Tibial nerve (tissue), 4 donors: ENCODE measurements at regions not wholly inside any gene's neighbourhood (a gene's known extent, or its start where the extent isn't known, plus 50 kb on each side); places are given as distances from the start of the nearest gene placed in this dataset.

Source experiments
- DNase-seq, 2 donors: peaks; one replicate each; pipeline ENCODE4 v3.0.0-alpha.2; 2019; ENCODE audit warnings: low spot score in 2 of 2
- H3K27ac ChIP-seq, 4 donors: fragments of 200-600 bp; sonication (generic) in 3 of 4; one replicate each; pipeline ENCODE4 v1.5.1; 2017 to 2019; ENCODE audit warnings: mild to moderate bottlenecking in 1 of 4
- H3K27me3 ChIP-seq, 2 donors: fragments of 200-600 bp; sonication (generic) in 1 of 2; one replicate each; pipeline versions ENCODE4 v1.5.1 to v1.6.0; 2017 to 2019
- H3K36me3 ChIP-seq, 3 donors: fragments of 200-600 bp; sonication (generic); one replicate each; pipeline ENCODE4 v1.5.1; 2018 to 2019
- H3K4me1 ChIP-seq, 4 donors: fragments of 200-600 bp; sonication (generic) in 3 of 4; one replicate each; pipeline ENCODE4 v1.5.1; 2017 to 2019
- H3K4me3 ChIP-seq, 4 donors: fragments of 200-600 bp; sonication (generic) in 3 of 4; one replicate each; pipeline ENCODE4 v1.5.1; 2017 to 2019; ENCODE audit warnings: mild to moderate bottlenecking in 1 of 4, moderate library complexity in 1 of 4
- H3K9me3 ChIP-seq, 4 donors: fragments of 200-600 bp; sonication (generic) in 3 of 4; one replicate each; pipeline ENCODE4 v1.5.1; 2017 to 2019
- EP300 ChIP-seq, 2 donors: sonication (generic); formaldehyde crosslinking; IDR thresholded peaks; one replicate each; pipeline ENCODE4 v1.6.1; 2017; ENCODE audit warnings: antibody characterized with exemption in 2 of 2, mild to moderate bottlenecking in 1 of 2
- POLR2A ChIP-seq, 2 donors: fragments of 450-650 bp; IDR thresholded peaks; one replicate each; pipeline ENCODE4 v1.6.1; 2017; ENCODE audit warnings: antibody characterized with exemption in 2 of 2, mild to moderate bottlenecking in 2 of 2, moderate library complexity in 2 of 2
- WGBS, 2 donors: methylation state at CpG; one replicate each; pipeline ENCODE4 v1.1.5; 2018; 5-methylcytosine and 5-hydroxymethylcytosine counted together
- TF ChIP-seq, protein P1 (sequence below), 5 experiments: fragments of 200-600 bp in 3 of 5; fragments of 450-650 bp in 2 of 5; sonication (generic) in 3 of 5; IDR thresholded peaks; one replicate each; pipeline ENCODE4 v1.5.1; 2016 to 2019; ENCODE audit warnings: antibody characterized with exemption in 5 of 5, mild to moderate bottlenecking in 3 of 5, moderate library complexity in 2 of 5

DNA sequence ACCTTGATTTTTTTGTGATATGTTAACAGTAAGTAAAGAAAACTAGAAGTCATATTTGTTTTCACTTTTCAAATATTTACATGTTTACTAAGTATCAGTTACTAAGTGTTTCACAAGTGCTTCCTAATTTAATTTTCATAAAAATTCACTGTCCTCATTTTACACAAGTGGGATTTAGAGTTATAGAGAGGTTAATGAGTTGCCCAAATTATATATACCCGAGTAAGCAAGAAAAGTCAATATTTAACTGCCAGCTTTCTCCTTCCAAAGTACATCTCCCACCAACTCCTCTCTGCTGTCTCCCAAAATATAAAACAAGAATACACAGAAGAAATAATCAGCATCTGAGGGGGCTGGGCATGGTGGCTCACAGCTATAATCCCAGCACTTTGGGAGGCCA is 896.7 kb upstream of the ANO3 start:
- Histone ChIP-seq H3K27me3 (no peaks in the 10 kb centered on the region), H3K27ac (no peak overlapping the region), H3K9me3 (no peaks in the 10 kb centered on the region), H3K4me1 (no peaks in the 10 kb centered on the region), H3K36me3 (no peaks in the 10 kb centered on the region), H3K4me3 (no peak overlapping the region)
- DNase-seq, result no peak
- 79 to 93% methylated on average over 1 of the region's 1 CpG for WGBS, 2 donors
- TF ChIP-seq POLR2A (IDR thresholded peaks at IDR 0.05), result no peak
- TF ChIP-seq, protein P1, sequence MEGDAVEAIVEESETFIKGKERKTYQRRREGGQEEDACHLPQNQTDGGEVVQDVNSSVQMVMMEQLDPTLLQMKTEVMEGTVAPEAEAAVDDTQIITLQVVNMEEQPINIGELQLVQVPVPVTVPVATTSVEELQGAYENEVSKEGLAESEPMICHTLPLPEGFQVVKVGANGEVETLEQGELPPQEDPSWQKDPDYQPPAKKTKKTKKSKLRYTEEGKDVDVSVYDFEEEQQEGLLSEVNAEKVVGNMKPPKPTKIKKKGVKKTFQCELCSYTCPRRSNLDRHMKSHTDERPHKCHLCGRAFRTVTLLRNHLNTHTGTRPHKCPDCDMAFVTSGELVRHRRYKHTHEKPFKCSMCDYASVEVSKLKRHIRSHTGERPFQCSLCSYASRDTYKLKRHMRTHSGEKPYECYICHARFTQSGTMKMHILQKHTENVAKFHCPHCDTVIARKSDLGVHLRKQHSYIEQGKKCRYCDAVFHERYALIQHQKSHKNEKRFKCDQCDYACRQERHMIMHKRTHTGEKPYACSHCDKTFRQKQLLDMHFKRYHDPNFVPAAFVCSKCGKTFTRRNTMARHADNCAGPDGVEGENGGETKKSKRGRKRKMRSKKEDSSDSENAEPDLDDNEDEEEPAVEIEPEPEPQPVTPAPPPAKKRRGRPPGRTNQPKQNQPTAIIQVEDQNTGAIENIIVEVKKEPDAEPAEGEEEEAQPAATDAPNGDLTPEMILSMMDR (IDR thresholded peaks at IDR 0.05), result no peak
- no peak for TF ChIP-seq EP300 (IDR thresholded peaks at IDR 0.05)

DNA sequence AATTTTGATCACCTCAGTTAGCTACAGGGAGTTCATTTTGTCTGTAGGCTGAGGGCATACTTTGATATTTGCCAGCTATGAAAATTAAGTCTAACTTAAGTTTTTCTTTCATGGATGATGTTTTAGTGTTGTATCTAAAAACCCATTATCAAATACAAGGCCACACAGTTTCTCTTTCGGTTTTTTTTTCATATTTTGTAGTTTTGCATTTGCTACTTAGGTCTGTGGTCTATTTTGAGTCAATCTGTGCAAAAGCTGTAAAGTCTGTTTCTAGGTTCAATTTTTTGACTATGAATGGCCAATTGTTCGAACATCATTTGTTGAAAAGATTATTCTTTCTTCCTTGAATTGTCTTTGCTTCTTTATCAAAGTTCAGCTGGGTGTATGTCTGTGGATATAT is 895.6 kb upstream of the ANO3 start:
- 84 to 86% methylated on average over 2 of the region's 2 CpGs for WGBS, 2 donors
- Histone ChIP-seq H3K9me3 (no peaks in the 10 kb centered on the region), H3K36me3 (no peaks in the 10 kb centered on the region)

DNA sequence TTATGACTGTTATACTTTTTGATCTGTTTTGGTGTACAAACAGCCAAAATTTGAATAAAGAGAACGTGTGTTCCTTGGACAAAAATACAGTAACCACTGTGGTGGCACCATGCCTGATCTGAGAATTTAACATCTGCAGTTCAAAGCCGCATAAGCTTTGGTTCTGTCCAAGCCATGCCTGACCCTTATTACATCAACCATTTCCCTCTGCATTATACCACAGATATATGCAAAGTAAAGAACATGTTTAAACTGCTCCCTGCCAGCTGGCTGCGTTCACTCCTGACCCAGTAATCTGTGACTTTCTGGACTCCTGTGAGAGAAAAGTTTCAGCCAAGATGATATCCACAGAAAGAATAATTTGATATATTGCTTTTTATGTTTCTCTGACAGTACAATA is 890.5 kb upstream of the ANO3 start:
- no peak for DNase-seq
- Histone ChIP-seq H3K27ac (no peak overlapping the region), H3K9me3 (no peaks in the 10 kb centered on the region), H3K4me1 (peaks cover 0 to 9% (median 0%) of the 10 kb centered on the region in 4 donors), H3K4me3 (no peak overlapping the region), H3K27me3 (no peaks in the 10 kb centered on the region), H3K36me3 (no peaks in the 10 kb centered on the region)
- TF ChIP-seq, protein P1 (IDR thresholded peaks at IDR 0.05), result no peak
- TF ChIP-seq POLR2A (IDR thresholded peaks at IDR 0.05), result no peak
- TF ChIP-seq EP300 (IDR thresholded peaks at IDR 0.05), result no peak
- WGBS, 2 donors, result 41% methylated on average over 3 of the region's 3 CpGs

More for the DNA sequence above, 895.6 kb upstream of the ANO3 start:
- no peak overlapping the region for H3K4me3 ChIP-seq
- H3K4me1 ChIP-seq, result no peaks in the 10 kb centered on the region
- DNase-seq, result no peak
- no peak overlapping the region for H3K27ac ChIP-seq
- H3K27me3 ChIP-seq, result no peaks in the 10 kb centered on the region
- TF ChIP-seq, protein P1 (IDR thresholded peaks at IDR 0.05), result no peak
- TF ChIP-seq EP300 (IDR thresholded peaks at IDR 0.05), result no peak
- no peak for TF ChIP-seq POLR2A (IDR thresholded peaks at IDR 0.05)

DNA sequence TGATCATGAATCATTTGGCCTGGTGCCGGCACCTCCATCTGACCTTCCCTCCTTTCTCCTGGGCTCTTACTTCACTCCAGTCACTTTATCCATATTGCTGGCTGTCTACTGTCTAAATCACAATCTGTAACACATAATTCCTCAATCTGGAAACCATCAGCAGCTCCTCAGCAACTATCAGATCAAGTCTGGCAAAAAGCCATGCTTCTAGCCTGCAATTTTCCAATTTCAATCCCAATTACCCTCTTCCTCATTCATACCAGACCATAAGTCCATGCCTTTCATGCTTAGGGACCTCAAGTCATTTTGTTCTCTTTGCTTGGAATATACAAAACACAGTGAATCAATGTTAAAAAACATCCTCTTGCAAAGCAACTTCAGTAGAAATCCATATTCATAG is 882.8 kb upstream of the ANO3 start:
- H3K9me3 ChIP-seq, result no peaks in the 10 kb centered on the region
- TF ChIP-seq EP300 (IDR thresholded peaks at IDR 0.05), result no peak
- TF ChIP-seq, protein P1 (IDR thresholded peaks at IDR 0.05), result no peak
- no peak for TF ChIP-seq POLR2A (IDR thresholded peaks at IDR 0.05)
- H3K27ac ChIP-seq, result no peak overlapping the region
- H3K36me3 ChIP-seq, result no peaks in the 10 kb centered on the region
- no peak for DNase-seq
- H3K4me3 ChIP-seq, result no peak overlapping the region
- no peaks in the 10 kb centered on the region for H3K27me3 ChIP-seq
- 51 to 58% methylated on average over 1 of the region's 1 CpG for WGBS, 2 donors
- H3K4me1 ChIP-seq, result no peaks in the 10 kb centered on the region

DNA sequence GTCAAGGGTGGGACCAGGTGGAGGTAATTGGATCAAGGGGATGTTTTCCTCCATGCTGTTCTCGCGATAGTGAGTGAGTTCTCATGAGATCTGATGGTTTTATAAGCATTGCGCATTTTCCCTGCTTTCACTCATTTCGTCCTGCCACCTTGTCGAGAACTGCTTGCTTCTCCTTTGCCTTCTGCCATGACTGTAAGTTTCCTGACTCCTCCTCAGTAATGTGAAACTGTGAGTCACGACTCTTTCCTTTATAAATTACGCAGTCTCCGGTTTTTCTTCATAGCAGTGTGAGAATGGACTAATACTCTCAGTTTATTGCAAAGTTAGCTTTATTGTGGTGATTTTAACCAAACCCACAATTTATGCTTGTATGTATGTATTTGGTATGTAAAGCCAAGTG is 878.5 kb upstream of the ANO3 start:
- no peaks in the 10 kb centered on the region for H3K36me3 ChIP-seq
- H3K9me3 ChIP-seq, result no peaks in the 10 kb centered on the region
- no peaks in the 10 kb centered on the region for H3K27me3 ChIP-seq
- no peak overlapping the region for H3K27ac ChIP-seq
- 93 to 94% methylated on average over 8 of the region's 8 CpGs for WGBS, 2 donors
- no peak for DNase-seq
- no peak overlapping the region for H3K4me3 ChIP-seq
- TF ChIP-seq, protein P1 (IDR thresholded peaks at IDR 0.05), result no peak
- no peak for TF ChIP-seq EP300 (IDR thresholded peaks at IDR 0.05)
- TF ChIP-seq POLR2A (IDR thresholded peaks at IDR 0.05), result no peak
- H3K4me1 ChIP-seq, result no peaks in the 10 kb centered on the region
